ENCODE measurements at regions not wholly inside any gene's neighbourhood (a gene's known extent, or its start where the extent isn't known, plus 50 kb on each side); places are given as distances from the start of the nearest gene placed in this dataset.

DNA sequence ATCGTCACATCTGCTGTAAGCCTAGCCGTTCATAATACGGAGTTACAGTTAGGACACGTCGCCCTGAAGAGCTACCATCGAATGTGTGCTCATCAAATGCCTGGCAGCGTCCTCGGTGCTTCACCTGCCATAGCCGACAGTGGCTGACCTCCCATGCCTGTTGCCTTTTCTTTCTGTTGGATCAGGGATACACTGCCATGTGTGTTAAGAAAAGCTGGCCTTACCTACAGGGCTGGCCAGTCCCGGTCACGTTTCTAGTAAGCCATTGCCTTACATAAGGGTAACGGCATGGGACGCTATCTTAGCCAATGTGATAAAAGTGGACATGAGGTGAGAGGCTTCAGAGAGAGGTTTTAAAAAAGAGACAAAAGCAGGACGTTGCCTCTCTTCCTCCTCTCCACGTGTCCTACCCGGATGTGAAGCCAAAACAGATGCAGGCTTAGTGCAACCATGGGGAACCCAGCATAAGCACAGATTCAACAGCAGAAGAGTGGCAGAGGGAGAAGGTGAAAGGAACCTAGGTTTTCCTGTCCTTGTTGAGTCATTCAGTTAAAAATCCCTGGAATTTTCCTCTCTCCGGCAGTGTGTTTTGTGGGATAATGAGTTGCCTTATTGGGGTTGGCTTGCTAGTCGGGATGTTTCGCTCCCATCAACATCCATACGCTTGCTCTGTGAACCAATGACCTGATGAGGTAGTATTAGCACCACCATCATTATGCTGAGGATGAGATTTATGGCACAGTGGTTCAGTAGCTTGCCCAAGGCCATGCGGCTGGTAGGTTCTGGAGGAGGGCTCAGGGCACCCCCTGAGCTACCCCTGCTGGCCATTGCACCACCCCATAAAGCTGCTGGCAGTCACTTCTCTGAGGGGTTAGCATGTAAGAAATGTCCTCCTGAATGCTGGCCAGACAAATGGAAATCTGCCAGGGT, 67.4 kb upstream of the B3GAT1 start (continued):
- TF ChIP-seq RORB (CRISPR knock-in tag; IDR thresholded peaks at IDR 0.05) (no peak), ZNF425 (CRISPR knock-in tag; conservative IDR thresholded peaks at IDR 0.05) (no peak), E2F5 (CRISPR knock-in tag; IDR thresholded peaks at IDR 0.05) (no peak), ATF3 (CRISPR knock-in tag; conservative IDR thresholded peaks at IDR 0.05) (no peak), ELF4 (CRISPR knock-in tag; IDR thresholded peaks at IDR 0.05; ENCODE audit: low read depth) (no peak), ZNF121 (CRISPR knock-in tag; IDR thresholded peaks at IDR 0.05) (no peak), ATF1 (CRISPR knock-in tag; IDR thresholded peaks at IDR 0.05) (no peak), ZNF423 (CRISPR knock-in tag; IDR thresholded peaks at IDR 0.05) (no peak)
- TF ChIP-seq, protein P1, sequence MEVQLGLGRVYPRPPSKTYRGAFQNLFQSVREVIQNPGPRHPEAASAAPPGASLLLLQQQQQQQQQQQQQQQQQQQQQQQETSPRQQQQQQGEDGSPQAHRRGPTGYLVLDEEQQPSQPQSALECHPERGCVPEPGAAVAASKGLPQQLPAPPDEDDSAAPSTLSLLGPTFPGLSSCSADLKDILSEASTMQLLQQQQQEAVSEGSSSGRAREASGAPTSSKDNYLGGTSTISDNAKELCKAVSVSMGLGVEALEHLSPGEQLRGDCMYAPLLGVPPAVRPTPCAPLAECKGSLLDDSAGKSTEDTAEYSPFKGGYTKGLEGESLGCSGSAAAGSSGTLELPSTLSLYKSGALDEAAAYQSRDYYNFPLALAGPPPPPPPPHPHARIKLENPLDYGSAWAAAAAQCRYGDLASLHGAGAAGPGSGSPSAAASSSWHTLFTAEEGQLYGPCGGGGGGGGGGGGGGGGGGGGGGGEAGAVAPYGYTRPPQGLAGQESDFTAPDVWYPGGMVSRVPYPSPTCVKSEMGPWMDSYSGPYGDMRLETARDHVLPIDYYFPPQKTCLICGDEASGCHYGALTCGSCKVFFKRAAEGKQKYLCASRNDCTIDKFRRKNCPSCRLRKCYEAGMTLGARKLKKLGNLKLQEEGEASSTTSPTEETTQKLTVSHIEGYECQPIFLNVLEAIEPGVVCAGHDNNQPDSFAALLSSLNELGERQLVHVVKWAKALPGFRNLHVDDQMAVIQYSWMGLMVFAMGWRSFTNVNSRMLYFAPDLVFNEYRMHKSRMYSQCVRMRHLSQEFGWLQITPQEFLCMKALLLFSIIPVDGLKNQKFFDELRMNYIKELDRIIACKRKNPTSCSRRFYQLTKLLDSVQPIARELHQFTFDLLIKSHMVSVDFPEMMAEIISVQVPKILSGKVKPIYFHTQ (CRISPR knock-in tag; IDR thresholded peaks at IDR 0.05), result no peak

- Mint-ChIP-seq H3K9me3 (no peaks in the 10 kb centered on the region), H3K4me3 (no peak overlapping the region), H3K27ac (no peak overlapping the region), H3K27me3 (ENCODE audit: low read depth) (no peaks in the 10 kb centered on the region), H3K4me1 (peaks cover 37% of the 10 kb centered on the region), H3K36me3 (no peaks in the 10 kb centered on the region)
- ChIA-PET POLR2A (no interaction called here), CTCF (no interaction called here)
- DNase-seq (ENCODE audit: low spot score) (no peak), ATAC-seq (no peak)
- TF ChIP-seq ZNF423 (CRISPR knock-in tag; IDR thresholded peaks at IDR 0.05), result no peak
- no peak for TF ChIP-seq RELA (CRISPR knock-in tag; IDR thresholded peaks at IDR 0.05; ENCODE audit: borderline replicate concordance)
- TF ChIP-seq HMGA2 (CRISPR knock-in tag; IDR thresholded peaks at IDR 0.05), result no peak
- TF ChIP-seq, protein P2, sequence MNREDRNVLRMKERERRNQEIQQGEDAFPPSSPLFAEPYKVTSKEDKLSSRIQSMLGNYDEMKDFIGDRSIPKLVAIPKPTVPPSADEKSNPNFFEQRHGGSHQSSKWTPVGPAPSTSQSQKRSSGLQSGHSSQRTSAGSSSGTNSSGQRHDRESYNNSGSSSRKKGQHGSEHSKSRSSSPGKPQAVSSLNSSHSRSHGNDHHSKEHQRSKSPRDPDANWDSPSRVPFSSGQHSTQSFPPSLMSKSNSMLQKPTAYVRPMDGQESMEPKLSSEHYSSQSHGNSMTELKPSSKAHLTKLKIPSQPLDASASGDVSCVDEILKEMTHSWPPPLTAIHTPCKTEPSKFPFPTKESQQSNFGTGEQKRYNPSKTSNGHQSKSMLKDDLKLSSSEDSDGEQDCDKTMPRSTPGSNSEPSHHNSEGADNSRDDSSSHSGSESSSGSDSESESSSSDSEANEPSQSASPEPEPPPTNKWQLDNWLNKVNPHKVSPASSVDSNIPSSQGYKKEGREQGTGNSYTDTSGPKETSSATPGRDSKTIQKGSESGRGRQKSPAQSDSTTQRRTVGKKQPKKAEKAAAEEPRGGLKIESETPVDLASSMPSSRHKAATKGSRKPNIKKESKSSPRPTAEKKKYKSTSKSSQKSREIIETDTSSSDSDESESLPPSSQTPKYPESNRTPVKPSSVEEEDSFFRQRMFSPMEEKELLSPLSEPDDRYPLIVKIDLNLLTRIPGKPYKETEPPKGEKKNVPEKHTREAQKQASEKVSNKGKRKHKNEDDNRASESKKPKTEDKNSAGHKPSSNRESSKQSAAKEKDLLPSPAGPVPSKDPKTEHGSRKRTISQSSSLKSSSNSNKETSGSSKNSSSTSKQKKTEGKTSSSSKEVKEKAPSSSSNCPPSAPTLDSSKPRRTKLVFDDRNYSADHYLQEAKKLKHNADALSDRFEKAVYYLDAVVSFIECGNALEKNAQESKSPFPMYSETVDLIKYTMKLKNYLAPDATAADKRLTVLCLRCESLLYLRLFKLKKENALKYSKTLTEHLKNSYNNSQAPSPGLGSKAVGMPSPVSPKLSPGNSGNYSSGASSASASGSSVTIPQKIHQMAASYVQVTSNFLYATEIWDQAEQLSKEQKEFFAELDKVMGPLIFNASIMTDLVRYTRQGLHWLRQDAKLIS (CRISPR knock-in tag; IDR thresholded peaks at IDR 0.05; ENCODE audit: borderline replicate concordance), result no peak
- TF ChIP-seq FOXJ3 (CRISPR knock-in tag; IDR thresholded peaks at IDR 0.05; ENCODE audit: borderline replicate concordance), result no peak
- no peak for TF ChIP-seq ZNF416 (CRISPR knock-in tag; IDR thresholded peaks at IDR 0.05)
- TF ChIP-seq, protein P3, sequence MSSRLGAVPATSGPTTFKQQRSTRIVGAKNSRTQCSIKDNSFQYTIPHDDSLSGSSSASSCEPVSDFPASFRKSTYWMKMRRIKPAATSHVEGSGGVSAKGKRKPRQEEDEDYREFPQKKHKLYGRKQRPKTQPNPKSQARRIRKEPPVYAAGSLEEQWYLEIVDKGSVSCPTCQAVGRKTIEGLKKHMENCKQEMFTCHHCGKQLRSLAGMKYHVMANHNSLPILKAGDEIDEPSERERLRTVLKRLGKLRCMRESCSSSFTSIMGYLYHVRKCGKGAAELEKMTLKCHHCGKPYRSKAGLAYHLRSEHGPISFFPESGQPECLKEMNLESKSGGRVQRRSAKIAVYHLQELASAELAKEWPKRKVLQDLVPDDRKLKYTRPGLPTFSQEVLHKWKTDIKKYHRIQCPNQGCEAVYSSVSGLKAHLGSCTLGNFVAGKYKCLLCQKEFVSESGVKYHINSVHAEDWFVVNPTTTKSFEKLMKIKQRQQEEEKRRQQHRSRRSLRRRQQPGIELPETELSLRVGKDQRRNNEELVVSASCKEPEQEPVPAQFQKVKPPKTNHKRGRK (CRISPR knock-in tag; IDR thresholded peaks at IDR 0.05; ENCODE audit: borderline replicate concordance), result no peak
- no peak for TF ChIP-seq FOXP1 (CRISPR knock-in tag; IDR thresholded peaks at IDR 0.05; ENCODE audit: borderline replicate concordance)
- TF ChIP-seq OVOL2 (CRISPR knock-in tag; IDR thresholded peaks at IDR 0.05; ENCODE audit: borderline replicate concordance), result no peak
- TF ChIP-seq NFATC4 (CRISPR knock-in tag; IDR thresholded peaks at IDR 0.05), result no peak
- no peak for TF ChIP-seq CREM (CRISPR knock-in tag; IDR thresholded peaks at IDR 0.05)
- no peak for TF ChIP-seq ZNF425 (CRISPR knock-in tag; conservative IDR thresholded peaks at IDR 0.05)
- no peak for TF ChIP-seq NR1H2 (CRISPR knock-in tag; IDR thresholded peaks at IDR 0.05)
Measured at GRCh38 chr11:134478611-134479010, 66.6 kb upstream of the B3GAT1 start.

Data from WTC11 (cell line).